ENCODE measurements at regions not wholly inside any gene's neighbourhood (a gene's known extent, or its start where the extent isn't known, plus 50 kb on each side); places are given as distances from the start of the nearest gene placed in this dataset.

GRCh38 chr14:22221508-22221907 lies 367.5 kb downstream of the DAD1 start (continued):
- TF ChIP-seq CHD7 (IDR thresholded peaks at IDR 0.05; ENCODE audit: insufficient replicate concordance, low read length) (no peak), RXRA (IDR thresholded peaks at IDR 0.05; ENCODE audit: insufficient read depth, low read depth, low read length) (no peak), RAD21 (IDR thresholded peaks at IDR 0.05 in 1 of 2, conservative IDR thresholded peaks at IDR 0.05 in 1 of 2; ENCODE audit: low read depth in 2 of 2, low read length in 2 of 2) (peak in 1 of 2 experiments; percentile 14; a peak in 1 of 4 replicates), EP300 (IDR thresholded peaks at IDR 0.05; ENCODE audit: borderline replicate concordance in 1 of 2, low read depth in 2 of 2, low read length in 2 of 2) (no peak), SRF (IDR thresholded peaks at IDR 0.05; ENCODE audit: low read depth, low read length) (no peak), POLR2A (IDR thresholded peaks at IDR 0.05; ENCODE audit: control extremely low read depth in 1 of 2, low read depth in 2 of 2, low read length in 2 of 2) (no peak), JUN (IDR thresholded peaks at IDR 0.05; ENCODE audit: low read depth, low read length) (no peak), CTCF (IDR thresholded peaks at IDR 0.05; ENCODE audit: control extremely low read depth in 1 of 3, insufficient read depth in 1 of 3, low read depth in 1 of 3, low read length in 3 of 3) (peak in 1 of 3 experiments; percentile 38; a peak in 2 of 4 replicates), POLR2AphosphoS5 (IDR thresholded peaks at IDR 0.05; ENCODE audit: low read depth, low read length) (no peak)
